Fibroblast of the conjunctiva (primary cell): ENCODE measurements at regions not wholly inside any gene's neighbourhood (a gene's known extent, or its start where the extent isn't known, plus 50 kb on each side); places are given as distances from the start of the nearest gene placed in this dataset.

Experiments used
- DNase-seq: peaks from one replicate; pipeline ENCODE4 v3.0.0-alpha.2; 2010; ENCODE audit warnings: low read depth

GRCh38 chr21:21605521-21605920 is 607.3 kb downstream of the NCAM2 start:
- no peak for DNase-seq

- no peak for DNase-seq
These were observed 607.8 kb downstream of the NCAM2 start for GRCh38 chr21:21606041-21606440.

- peak; percentile 90 for DNase-seq
These were observed 614.3 kb downstream of the NCAM2 start for GRCh38 chr21:21612466-21612865.

- DNase-seq = no peak
These were observed 616.8 kb downstream of the NCAM2 start for GRCh38 chr21:21614966-21615365.

GRCh38 chr21:21622460-21623234 is 624.4 kb downstream of the NCAM2 start:
- DNase-seq = no peak

- no peak for DNase-seq
These were observed 626.5 kb downstream of the NCAM2 start for GRCh38 chr21:21624674-21625073.

- DNase-seq = no peak
These were observed 633.8 kb downstream of the NCAM2 start for GRCh38 chr21:21631961-21632360.

- no peak for DNase-seq
These were observed 634.7 kb downstream of the NCAM2 start for GRCh38 chr21:21632926-21633325.

- no peak for DNase-seq
These were observed 663.5 kb downstream of the NCAM2 start for GRCh38 chr21:21661741-21662140.

GRCh38 chr21:21662776-21663175 is 664.6 kb downstream of the NCAM2 start:
- DNase-seq = no peak

GRCh38 chr21:21664871-21665270 is 666.7 kb downstream of the NCAM2 start:
- DNase-seq = no peak

GRCh38 chr21:21666689-21667088 is 668.5 kb downstream of the NCAM2 start:
- no peak for DNase-seq

- DNase-seq = no peak
These were observed 670.0 kb downstream of the NCAM2 start for GRCh38 chr21:21668198-21668597.

GRCh38 chr21:21673959-21674358 is 675.8 kb downstream of the NCAM2 start:
- DNase-seq = no peak

- DNase-seq = no peak
These were observed 677.4 kb downstream of the NCAM2 start for GRCh38 chr21:21675601-21676000.

GRCh38 chr21:21682172-21682571 is 684.0 kb downstream of the NCAM2 start:
- DNase-seq = no peak

GRCh38 chr21:21688889-21689288 is 690.7 kb downstream of the NCAM2 start:
- DNase-seq = peak; percentile 33

- DNase-seq = no peak
These were observed 692.0 kb downstream of the NCAM2 start for GRCh38 chr21:21690068-21690665.

- peak; percentile 68 for DNase-seq
These were observed 714.7 kb downstream of the NCAM2 start for GRCh38 chr21:21712748-21713520.

- no peak for DNase-seq
These were observed 715.5 kb downstream of the NCAM2 start for GRCh38 chr21:21713651-21714180.

- peak; percentile 57 for DNase-seq
These were observed 716.2 kb downstream of the NCAM2 start for GRCh38 chr21:21714426-21714825.

GRCh38 chr21:21715266-21715969 is 717.2 kb downstream of the NCAM2 start:
- no peak for DNase-seq
